Fibroblast of upper back skin (primary cell): ENCODE measurements at regions not wholly inside any gene's neighbourhood (a gene's known extent, or its start where the extent isn't known, plus 50 kb on each side); places are given as distances from the start of the nearest gene placed in this dataset.
"Not testable (repeated sequence)": the region's sequence is repeated elsewhere in the genome, so short reads cannot be mapped to it uniquely, and the experiment has no call there.

ENCODE experiments used
- DNase-seq: peaks from one replicate; pipeline ENCODE4 v3.0.0-alpha.2; 2013

DNA sequence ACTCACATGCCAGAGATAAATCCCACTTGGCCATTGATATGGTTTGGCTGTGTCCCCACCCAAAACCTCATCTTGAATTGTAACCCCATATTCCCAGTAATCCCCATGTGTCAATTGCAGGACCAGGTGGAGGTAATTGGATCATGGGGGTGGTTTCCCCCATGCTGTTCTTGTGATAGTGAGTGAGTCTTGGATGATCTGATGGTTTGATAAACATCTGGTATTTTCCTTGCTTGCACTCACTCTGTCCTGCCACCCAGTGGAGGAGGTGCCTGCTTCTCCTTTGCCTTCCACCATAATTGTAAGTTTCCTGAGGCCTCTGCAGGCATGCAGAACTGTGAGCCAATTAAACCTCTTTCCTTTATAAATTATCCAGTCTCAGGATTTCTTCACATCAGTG is 50.4 kb upstream of the B3GAT2 start:
- not testable (repeated sequence) for DNase-seq

DNA sequence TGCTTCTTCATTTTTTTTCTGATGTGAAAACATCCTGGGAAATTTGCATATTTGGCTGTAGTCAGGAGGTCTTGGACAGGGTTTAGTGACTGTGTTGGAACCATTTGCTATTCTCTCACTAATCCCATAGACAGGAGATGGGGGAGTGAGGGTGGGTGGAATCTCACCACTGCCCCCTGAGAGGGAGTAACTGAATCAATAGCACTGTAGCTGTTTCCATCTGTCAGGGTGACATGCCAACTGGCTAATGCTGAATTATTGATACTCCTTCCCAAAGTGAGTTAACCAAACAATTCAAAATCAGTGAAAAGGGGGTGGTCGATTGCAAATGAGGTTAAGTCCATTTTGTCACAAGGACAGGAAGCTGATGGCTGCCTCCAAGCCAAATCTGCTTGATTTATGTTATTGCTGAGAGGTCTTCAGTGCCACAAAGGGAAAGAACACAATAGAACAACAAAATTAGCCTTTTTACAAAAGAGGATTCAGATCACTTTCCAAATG is 55.1 kb upstream of the B3GAT2 start:
- no peak for DNase-seq

DNA sequence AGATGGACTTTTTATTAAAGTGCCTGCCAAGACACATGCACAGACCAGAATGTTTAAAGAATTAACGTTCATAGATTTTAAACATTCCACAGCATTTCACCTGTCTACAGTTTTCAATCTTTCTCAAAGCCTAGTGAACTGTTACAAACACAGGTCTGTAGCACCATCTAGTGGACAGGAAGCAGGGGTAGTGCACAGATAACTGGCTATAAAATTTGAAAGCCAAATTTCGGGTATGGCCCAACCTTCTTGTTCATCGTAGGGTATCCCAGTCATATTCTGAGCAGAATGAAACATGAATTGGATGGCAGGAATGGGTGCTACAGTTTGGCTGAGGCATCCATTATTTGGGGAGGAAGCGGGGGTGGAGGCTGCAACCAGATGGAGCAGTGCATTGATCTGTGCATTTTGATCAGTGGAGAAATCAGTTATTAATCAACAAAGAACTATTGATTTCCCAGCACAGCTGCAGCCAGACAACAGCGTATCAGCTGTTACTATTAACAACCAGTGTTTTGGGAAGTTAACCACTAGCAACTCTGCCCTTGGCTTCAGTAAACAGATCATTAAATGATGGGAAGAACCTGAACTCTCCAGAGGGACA is 56.1 kb upstream of the B3GAT2 start:
- peak; percentile 52 for DNase-seq

DNA sequence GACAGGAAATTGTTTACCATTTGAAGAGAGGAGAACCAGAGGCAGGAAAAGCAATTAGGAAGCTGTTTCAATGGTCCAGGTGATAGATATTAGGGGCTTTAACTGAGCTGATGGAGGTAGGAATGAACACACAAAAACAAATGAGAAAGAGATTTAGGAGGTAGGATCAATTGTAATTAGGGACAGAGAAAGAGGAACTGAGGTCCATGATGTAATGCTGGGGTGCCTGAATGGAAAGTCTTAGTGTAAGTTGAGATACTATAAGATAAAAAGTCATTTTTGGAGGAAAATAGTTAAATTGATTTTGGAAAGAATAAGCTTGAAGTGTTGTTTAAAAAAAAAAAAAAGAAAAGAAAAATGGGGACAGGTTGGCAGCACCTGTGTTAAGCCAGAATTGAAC is 58.5 kb upstream of the B3GAT2 start:
- DNase-seq, result no peak

DNA sequence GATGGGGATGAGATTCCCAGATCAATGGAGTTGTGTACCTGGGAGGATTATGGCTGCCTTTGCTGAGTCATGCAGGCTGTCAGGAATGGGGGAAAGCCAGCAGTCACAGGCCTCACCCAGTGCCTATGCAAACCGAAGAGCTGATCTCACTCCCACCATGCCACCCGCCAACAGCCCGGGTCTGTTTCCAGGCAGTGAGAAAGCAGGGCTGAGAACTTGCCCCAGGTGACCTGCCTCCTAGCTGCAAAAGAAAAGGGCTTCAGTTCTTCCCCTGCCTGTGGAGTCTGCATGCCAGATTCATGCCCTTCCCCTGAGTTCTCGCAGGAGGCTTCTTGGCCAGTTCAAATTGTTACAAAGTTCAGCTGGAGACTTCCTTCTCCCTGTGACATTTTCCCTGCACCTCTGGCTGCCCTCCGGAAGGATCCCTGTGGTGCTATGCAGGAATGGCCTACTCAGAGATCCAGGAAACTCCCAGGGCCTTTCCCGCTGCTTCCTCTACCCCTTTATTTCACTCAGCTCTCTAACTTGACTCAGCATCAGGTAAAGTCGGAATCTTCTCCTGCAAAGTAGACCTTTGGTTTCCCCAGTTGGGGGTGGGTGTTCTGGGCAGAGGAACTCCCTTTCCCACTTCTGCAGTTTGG is 71.5 kb upstream of the B3GAT2 start:
- DNase-seq, result no peak

DNA sequence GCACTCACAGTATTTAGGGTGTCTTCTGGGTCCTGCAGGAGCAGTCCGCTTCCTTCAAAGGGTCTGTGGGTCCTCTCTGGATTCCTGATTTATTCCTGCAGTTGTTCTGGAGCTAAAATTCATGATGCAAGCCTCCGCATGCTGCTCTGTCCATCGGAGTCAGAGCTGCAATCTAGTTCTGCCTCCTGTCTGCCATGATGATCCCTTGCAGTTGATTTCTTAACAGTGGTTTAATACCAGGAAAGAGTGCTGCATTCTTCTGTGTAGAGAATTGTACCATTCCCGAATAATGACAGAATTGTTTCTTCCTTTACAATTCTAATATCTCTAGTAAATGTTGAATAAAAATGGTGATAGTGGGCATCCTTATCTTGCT is 72.0 kb upstream of the B3GAT2 start:
- DNase-seq, result no peak

DNA sequence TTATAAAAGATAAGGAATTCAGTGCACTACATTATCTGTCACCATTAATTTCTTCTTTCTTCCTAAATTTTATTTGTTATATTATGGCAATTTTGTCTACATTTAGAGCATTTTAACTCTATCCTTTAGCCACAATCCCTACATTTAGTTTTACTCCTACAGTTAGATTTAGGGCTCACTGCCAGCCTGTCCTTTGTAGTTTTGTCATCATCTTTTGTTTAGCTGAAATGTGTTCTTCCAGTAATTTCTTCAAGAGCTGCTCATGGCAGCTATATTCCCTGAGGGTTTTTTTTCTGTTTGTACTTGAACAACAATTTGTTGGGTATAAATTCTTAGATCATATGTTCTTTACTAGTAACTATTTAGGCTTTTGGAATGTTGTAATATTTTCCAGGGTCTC is 72.7 kb upstream of the B3GAT2 start:
- no peak for DNase-seq

DNA sequence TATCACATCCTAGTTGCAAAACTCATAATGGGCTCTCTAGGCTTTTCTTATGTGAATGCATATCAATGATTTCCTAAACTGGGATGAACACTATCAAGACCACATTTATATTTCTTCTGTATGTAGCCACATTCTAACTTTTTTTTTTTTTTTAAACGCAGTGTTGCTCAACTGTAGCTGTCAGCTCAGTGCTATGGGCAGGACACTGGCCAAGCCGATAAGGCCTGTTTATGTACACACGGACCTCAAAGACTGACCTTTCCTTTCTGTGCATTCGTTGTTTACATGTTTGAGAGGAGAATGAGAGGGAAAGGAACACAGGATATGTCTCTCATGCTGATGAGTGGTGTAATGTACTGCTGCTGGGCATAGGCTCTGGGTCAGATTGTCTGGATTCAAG is 75.1 kb upstream of the B3GAT2 start:
- DNase-seq, result no peak

DNA sequence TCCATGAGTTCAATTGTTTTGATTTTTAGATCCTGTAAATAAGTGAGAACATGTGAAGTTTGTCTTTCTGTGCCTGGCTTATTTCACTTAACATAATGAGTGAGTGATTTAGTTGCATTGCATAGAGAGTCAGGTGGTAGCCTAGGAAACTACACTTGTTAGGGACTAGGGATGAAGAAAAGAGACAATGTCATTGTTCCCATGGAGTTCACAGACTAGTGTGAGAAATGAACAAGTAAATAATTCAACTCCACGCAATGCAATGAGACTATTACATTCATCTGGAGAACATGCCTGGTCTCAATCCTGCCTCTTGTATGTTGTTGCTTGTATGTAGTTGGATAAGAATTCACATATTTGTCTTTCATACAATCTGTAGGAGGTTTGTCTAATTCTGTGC is 76.3 kb upstream of the B3GAT2 start:
- DNase-seq, result no peak

DNA sequence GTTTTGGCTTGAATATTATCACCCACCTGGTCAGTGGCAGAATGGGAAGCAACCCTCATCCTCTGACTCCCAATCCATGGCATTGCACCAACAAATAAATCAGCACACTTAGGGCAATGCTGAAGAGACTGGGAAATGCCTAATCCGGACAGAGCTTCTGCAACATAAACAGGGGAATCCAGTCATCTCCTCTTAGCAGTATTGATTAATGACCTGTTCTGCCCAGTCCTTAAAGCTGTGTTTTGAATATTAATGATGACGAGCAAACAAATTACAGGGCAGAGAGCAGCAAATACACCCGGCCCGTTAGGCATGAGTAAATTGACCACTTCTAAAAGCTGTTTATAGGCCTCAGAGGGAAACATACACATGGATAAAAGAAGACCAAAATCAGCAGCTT is 77.0 kb upstream of the B3GAT2 start:
- DNase-seq, result no peak

DNA sequence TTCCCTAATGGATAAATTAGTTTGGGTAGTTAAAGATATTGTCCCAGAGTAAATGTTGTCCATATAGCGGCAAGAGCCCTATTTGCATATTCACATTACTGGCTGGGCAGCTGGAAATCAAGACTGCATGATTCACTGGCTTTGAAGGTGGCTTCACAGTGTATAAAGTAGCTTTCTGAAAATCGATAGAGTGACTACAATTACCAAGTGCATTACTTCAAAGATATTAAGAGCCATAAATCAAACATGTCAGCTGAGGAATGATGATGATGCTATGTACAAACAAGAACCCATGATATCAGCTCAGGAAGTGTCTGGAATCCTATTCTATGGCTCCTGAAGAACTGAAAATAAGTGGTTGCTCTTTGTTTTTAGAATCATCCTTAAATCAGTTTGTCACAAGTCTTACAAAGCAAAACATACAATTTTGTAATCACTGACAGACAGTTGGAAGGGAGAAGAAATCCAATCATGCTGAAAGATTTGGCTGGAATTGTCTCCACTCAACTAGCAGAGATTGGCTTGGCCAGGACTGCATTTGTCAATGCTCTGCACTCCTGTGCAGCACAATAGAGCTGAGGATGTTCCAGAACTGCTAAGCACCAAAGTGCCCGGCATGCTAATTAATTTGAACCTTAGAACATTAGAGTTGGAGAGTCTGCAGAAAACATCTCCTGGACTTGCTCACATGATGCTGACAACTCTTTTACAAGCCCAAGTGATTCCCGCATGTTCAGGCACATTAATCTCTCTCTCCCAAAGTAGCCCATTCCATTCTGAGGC is 77.9 kb upstream of the B3GAT2 start:
- no peak for DNase-seq

DNA sequence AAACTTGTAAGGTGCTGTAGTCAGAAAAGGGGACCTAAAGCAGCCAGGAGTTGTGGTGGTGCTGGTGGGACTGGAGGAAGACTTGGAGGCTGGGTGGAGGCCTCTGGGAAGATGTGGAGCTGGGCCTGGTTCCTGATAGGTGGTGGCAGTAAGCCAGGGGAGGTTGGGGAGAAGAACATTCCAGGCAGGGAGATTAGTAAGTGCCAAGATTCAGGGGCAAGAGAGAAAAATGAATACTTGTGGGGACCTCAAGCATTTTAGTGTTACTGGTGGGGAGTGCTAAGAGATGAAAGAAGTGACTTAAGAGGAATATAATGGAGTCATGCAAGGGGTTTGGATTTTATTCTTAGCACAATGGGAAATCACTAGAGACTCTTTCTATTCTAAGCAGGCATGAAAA is 79.0 kb upstream of the B3GAT2 start:
- DNase-seq, result peak; percentile 4

DNA sequence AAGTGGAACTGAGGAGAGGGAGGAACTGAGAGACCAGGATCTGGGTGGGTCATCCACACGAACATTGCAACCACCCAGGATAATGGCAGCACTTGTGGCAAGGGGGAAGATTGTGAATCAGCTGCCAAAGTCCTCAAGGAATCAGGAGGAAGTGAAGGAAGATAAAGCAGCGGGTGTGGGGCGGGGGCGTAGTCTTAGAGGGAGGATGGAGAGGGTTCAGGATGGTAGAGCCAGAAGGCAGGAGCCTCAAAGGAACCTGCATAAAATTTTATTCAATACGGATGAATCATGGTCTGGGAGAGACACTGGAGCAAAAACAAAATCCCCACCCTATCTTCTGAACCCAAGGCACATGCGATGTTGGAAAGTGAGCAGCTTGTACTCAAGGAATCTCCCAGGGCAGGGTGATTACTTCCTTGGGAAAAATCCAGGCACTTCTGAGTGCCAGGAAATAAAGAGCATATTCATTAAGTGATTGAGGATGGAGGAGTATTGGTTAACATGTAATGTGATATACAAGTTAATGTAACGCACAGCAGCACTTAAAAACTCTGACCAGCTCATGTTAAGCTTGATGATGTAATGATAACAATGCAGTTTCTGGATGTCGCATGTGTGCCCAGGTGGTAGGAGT is 82.0 kb upstream of the B3GAT2 start:
- DNase-seq, result no peak

DNA sequence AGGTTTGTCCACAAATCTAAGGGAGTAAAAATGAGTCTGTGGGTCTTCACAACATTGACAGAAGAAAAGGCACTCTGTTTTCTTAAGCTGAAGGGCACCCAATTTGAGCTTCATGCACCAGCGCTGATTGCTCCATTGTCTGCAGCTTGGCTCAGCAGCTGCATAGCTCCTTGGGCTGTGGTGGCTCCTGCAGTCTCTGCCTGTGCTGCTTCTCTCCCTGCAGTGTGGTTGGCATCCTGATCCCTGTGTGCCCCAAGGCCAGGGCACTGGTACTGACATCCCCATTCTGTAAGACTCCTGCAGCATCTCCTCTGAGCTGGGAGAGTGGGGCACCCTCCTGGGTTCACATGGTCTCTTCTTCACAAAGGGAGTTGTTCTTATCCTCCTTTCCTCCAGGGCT is 83.2 kb upstream of the B3GAT2 start:
- DNase-seq, result no peak

DNA sequence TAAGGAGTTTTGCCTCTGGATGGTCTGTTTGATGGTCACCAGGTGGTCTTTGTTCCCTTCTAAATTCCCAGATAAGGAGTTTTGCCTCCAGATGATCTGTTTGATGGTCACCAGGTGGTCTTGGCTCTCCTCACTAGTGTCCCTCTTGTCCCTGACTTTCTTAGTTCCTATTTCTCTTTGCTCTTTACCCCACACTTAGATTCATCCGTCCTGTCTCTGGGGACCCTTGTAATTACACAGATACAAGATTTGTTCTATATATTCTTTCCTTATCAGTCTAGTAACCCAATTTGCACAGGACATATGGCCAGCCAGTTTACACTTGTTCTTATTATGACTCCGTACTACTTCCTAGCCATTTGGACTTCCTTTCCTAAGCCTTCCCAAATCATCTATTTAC is 84.0 kb upstream of the B3GAT2 start:
- no peak for DNase-seq

DNA sequence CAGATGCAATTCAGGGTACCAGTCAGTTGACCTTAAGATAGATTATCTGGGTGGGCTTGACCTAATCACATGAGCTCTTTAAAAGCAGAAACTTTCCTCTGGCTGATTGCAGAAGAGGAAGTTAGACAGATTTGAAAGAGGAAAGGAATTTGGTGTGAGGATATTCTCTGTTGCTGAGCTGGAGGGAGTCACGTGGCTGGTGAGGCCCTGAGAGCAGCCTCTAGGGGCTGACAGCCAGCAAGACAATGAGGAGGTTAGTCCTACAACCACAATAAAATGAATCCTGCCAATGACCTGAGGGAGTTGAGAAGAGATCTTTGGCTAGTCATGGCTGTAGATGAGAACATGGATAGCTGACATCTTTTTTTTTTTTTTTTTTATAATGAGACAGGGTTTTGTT is 87.0 kb upstream of the B3GAT2 start:
- peak; percentile 5 for DNase-seq

DNA sequence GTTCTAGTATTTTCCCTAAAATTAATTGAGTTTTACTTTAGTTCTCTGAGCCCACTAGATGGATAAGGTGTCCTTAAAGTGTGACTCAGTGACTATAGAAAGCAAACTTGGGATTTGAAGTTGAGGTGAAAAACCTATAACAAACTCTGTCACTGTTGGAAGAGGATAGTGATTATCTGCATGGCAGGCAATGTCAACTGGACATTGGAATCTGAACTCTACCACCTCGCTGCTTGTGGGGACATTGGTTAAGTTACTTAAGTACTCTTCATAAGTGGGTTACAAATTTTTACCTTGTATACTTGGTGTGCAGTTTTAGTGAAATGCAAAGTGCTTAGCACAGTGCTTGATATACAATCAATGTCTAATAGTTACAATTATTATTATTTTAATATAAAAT is 87.9 kb upstream of the B3GAT2 start:
- DNase-seq, result no peak

DNA sequence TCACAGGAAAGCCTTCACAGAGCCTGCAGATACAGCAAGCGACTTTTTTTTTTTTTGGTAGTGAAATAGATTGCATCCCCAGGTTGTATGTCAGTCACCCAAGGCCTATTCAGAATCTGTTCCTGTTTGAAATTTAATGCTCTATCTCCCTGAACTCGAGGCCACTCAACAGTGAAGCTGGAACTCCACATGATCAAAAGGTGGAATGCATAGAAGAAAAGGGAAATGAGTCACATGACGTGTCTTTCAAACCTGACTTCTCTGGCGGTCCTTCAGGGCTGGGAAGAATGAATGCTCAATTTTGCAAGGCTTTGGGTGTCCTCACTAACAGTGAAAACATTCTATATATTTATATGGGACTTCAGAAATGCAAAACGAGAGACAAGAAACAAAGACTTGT is 88.4 kb upstream of the B3GAT2 start:
- DNase-seq, result no peak

DNA sequence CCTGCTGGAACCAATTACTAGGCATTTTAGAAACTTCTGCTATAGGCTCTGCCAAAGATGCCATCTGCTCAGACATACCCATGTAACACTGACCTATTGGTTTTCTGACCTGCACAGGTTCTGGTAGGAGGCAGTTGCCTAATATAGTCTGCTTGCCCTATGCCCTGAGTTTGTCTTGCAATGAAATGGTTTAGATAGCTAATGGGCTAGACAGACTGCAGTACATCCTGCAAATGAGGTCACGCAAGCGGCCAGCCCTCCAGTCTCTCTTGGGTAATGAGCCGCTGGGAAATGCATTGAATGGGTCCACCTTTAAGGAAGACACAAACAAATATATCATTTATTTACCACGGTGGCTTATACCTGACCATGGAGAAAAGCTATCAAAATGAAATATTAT is 90.6 kb upstream of the B3GAT2 start:
- DNase-seq, result no peak

DNA sequence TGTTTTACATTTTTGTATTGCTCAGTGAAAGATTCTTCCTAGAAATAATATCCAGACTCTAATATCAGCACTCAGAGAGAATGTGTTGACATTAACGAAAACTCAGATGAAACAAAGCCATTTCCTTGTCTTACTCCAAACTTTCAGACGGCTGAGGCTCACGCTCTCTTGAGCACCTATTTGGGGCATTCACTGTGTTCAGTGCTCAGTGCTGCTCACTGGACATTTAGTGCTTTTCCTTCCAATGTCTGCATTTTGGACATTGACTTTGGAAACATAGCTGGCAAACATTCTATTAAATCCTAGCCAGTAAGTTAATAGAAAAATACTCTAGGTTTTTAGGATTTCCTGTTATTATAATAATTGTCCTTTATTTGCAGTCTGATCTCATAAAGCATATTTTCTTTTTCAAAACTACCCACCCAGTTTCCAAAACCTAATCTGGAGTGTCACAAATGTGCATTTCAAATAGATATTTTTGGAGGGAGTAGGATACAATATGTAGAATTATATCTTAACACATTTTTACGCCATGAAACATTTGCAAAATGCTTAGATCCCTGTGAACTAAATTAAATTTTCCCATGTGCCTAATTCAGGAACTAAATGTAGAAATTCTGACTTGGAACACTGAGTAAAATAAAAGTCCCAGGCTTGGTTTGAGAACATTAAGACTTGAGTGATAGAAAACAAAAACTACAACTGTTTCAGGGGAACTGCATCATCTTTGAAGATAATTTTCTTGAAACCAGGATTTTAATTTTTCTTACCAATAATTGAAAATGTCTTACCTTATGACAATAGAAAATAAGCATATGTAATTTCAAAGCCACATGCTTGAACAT is 91.7 kb upstream of the B3GAT2 start:
- no peak for DNase-seq

DNA sequence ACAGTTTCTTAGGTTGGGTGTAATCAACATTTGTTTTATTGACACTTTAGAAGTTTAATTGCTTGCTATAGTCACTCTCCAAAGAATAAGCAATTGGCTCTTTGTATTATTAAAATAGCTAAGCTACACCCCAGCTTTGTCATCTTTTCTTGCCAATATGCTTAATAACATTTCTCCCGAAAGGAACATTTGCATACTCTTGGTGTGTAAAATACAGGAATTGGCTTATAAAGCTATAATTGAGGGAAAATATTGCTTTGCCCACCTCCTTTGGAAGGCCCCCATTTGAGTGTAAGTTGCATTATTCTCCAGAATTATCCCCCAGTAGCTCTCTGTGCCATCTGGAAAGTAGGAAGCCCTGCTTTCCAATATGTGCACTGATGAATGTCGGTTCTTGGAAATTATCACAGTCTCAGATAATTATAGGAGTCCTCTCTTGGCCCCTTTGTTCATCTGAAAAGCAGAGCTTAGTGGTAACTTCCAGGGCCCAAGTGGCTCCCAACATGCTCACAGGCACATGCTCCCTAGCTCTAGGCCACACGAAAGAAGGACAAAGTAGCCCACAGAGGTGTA is 92.4 kb upstream of the B3GAT2 start:
- no peak for DNase-seq

DNA sequence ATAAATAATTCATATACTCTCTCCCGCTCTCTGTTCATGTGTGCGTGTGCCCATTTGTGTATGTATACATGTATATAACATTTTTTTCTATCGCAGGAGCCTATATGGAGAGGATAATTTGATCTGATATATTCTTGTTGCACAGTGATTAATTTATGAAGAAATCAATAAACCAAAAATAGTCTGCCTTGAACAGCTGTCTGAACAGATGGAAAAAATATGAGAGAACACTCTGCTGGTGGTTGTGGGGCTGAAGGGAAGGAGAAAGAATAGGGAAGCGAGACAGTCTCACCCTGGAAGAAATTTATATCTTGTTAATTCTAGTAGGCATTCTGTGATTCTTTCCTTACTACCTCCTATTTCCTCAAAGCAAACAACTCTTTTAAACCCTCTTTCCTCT is 96.6 kb upstream of the B3GAT2 start:
- DNase-seq, result no peak

DNA sequence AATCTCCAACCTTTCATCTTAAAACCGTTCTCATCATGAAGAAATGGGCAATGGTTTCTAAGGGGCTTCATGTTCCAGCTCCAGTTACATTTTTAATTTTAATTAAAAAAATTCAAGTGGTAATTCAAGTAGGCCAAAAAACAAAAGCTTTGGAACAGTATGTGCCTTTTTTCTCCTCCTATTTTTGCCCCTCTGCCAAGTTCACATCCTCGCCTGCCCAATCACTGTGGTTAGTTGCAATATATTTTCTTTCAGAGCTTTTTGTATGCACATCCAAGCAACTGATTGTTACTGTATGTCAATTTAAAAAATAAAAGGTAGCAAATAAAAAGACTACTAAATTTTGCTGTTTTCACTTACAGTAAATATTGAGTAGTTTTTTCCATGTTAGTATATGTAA is 99.8 kb upstream of the B3GAT2 start:
- DNase-seq, result no peak
